Urinary bladder (tissue), 3 donors: ENCODE measurements at regions not wholly inside any gene's neighbourhood (a gene's known extent, or its start where the extent isn't known, plus 50 kb on each side); places are given as distances from the start of the nearest gene placed in this dataset.

Experiments
- DNase-seq: peaks from one replicate; pipeline ENCODE4 v3.0.0-alpha.2; 2015; ENCODE audit errors: extremely low spot score
- H3K27ac ChIP-seq: one replicate; pipeline ENCODE4 v1.5.1; 2013; ENCODE audit warnings: low read depth, mild to moderate bottlenecking, moderate library complexity
- H3K36me3 ChIP-seq: one replicate; pipeline ENCODE4 v1.6.1; 2013; ENCODE audit warnings: mild to moderate bottlenecking, moderate library complexity; ENCODE audit not compliant: insufficient read depth
- H3K4me1 ChIP-seq: one replicate; pipeline ENCODE4 v1.6.1; 2013; ENCODE audit warnings: mild to moderate bottlenecking, moderate library complexity; ENCODE audit not compliant: insufficient read depth
- H3K4me3 ChIP-seq: one replicate; pipeline ENCODE4 v1.5.1; 2013; ENCODE audit warnings: low read depth, low read length
- WGBS: extraction: QIAGEN DNeasy Blood & Tissue Kit; methylation state at CpG from one replicate; pipeline ENCODE4 v1.1.7; 2013; 5-methylcytosine and 5-hydroxymethylcytosine counted together
- donor health status: healthy with polysubstance abuse.
- donor health status: healthy.

- H3K4me1 ChIP-seq = no peaks in the 10 kb centered on the region
- no peak overlapping the region for H3K4me3 ChIP-seq
- WGBS = 89% methylated on average over 3 of the region's 3 CpGs
- no peak for DNase-seq
- no peaks in the 10 kb centered on the region for H3K36me3 ChIP-seq
- H3K27ac ChIP-seq = no peak overlapping the region
These were observed 135.7 kb upstream of the SLCO3A1 start for GRCh38 chr15:91717811-91718210.

GRCh38 chr15:91723959-91724358 is 129.5 kb upstream of the SLCO3A1 start:
- H3K36me3 ChIP-seq = no peaks in the 10 kb centered on the region
- WGBS = 88% methylated on average over 6 of the region's 6 CpGs
- no peak for DNase-seq
- H3K27ac ChIP-seq = no peak overlapping the region
- H3K4me1 ChIP-seq = no peaks in the 10 kb centered on the region
- H3K4me3 ChIP-seq = no peak overlapping the region

GRCh38 chr15:91733661-91734060 is 119.8 kb upstream of the SLCO3A1 start:
- Histone ChIP-seq H3K4me1 (no peaks in the 10 kb centered on the region), H3K4me3 (no peak overlapping the region), H3K36me3 (no peaks in the 10 kb centered on the region), H3K27ac (no peak overlapping the region)
- no peak for DNase-seq
- 93% methylated on average over 6 of the region's 6 CpGs for WGBS

GRCh38 chr15:91737151-91737818 is 116.2 kb upstream of the SLCO3A1 start:
- Histone ChIP-seq H3K36me3 (no peaks in the 10 kb centered on the region), H3K4me1 (no peaks in the 10 kb centered on the region), H3K4me3 (no peak overlapping the region), H3K27ac (no peak overlapping the region)
- no peak for DNase-seq
- WGBS = 53% methylated on average over 13 of the region's 13 CpGs

GRCh38 chr15:91741986-91742385 is 111.5 kb upstream of the SLCO3A1 start:
- H3K36me3 ChIP-seq = no peaks in the 10 kb centered on the region
- DNase-seq = no peak
- H3K27ac ChIP-seq = no peak overlapping the region
- H3K4me1 ChIP-seq = no peaks in the 10 kb centered on the region
- H3K4me3 ChIP-seq = no peak overlapping the region
- WGBS = 75% methylated on average over 7 of the region's 7 CpGs

GRCh38 chr15:91751611-91752010 is 101.9 kb upstream of the SLCO3A1 start:
- 75% methylated on average over 2 of the region's 2 CpGs for WGBS

GRCh38 chr15:91752081-91752785 is 101.3 kb upstream of the SLCO3A1 start:
- no peak for DNase-seq
- Histone ChIP-seq H3K36me3 (no peaks in the 10 kb centered on the region), H3K4me1 (no peaks in the 10 kb centered on the region), H3K4me3 (no peak overlapping the region), H3K27ac (no peak overlapping the region)
- 59% methylated on average over 8 of the region's 8 CpGs for WGBS

More at GRCh38 chr15:91751611-91752010, 101.9 kb upstream of the SLCO3A1 start:
- Histone ChIP-seq H3K36me3 (no peaks in the 10 kb centered on the region), H3K27ac (no peak overlapping the region), H3K4me1 (no peaks in the 10 kb centered on the region), H3K4me3 (no peak overlapping the region)
- DNase-seq = no peak

GRCh38 chr15:91759560-91759959 is 93.9 kb upstream of the SLCO3A1 start:
- 81% methylated on average over 2 of the region's 2 CpGs for WGBS
- no peak overlapping the region for H3K4me3 ChIP-seq
- no peak for DNase-seq
- H3K27ac ChIP-seq = no peak overlapping the region
- no peaks in the 10 kb centered on the region for H3K36me3 ChIP-seq
- H3K4me1 ChIP-seq = no peaks in the 10 kb centered on the region

- no peak for DNase-seq
- Histone ChIP-seq H3K36me3 (no peaks in the 10 kb centered on the region), H3K4me3 (no peak overlapping the region), H3K4me1 (no peaks in the 10 kb centered on the region), H3K27ac (no peak overlapping the region)
- 93% methylated on average over 3 of the region's 3 CpGs for WGBS
These were observed 87.8 kb upstream of the SLCO3A1 start for GRCh38 chr15:91765660-91766059.

GRCh38 chr15:91769476-91769875 is 84.0 kb upstream of the SLCO3A1 start:
- DNase-seq = no peak
- Histone ChIP-seq H3K27ac (no peak overlapping the region), H3K4me3 (no peak overlapping the region), H3K4me1 (no peaks in the 10 kb centered on the region), H3K36me3 (no peaks in the 10 kb centered on the region)
- 44% methylated on average over 3 of the region's 3 CpGs for WGBS

- no peak overlapping the region for H3K4me3 ChIP-seq
- no peaks in the 10 kb centered on the region for H3K4me1 ChIP-seq
- no peak for DNase-seq
- no peaks in the 10 kb centered on the region for H3K36me3 ChIP-seq
- 38% methylated on average over 8 of the region's 8 CpGs for WGBS
- H3K27ac ChIP-seq = no peak overlapping the region
These were observed 83.6 kb upstream of the SLCO3A1 start for GRCh38 chr15:91769894-91770293.

- H3K4me3 ChIP-seq = no peak overlapping the region
- WGBS = 45% methylated on average over 4 of the region's 4 CpGs
- no peak for DNase-seq
- H3K4me1 ChIP-seq = no peaks in the 10 kb centered on the region
- H3K36me3 ChIP-seq = no peaks in the 10 kb centered on the region
- H3K27ac ChIP-seq = no peak overlapping the region
These were observed 77.4 kb upstream of the SLCO3A1 start for GRCh38 chr15:91776104-91776503.

GRCh38 chr15:91779960-91780359 is 73.5 kb upstream of the SLCO3A1 start:
- 85% methylated on average over 5 of the region's 5 CpGs for WGBS
- DNase-seq = no peak

GRCh38 chr15:91780387-91780786 is 73.1 kb upstream of the SLCO3A1 start:
- Histone ChIP-seq H3K27ac (no peak overlapping the region), H3K4me1 (no peaks in the 10 kb centered on the region), H3K36me3 (no peaks in the 10 kb centered on the region), H3K4me3 (no peak overlapping the region)
- DNase-seq = no peak
- WGBS = 65% methylated on average over 3 of the region's 3 CpGs

More at GRCh38 chr15:91779960-91780359, 73.5 kb upstream of the SLCO3A1 start:
- H3K4me1 ChIP-seq = no peaks in the 10 kb centered on the region
- no peak overlapping the region for H3K4me3 ChIP-seq
- no peaks in the 10 kb centered on the region for H3K36me3 ChIP-seq
- no peak overlapping the region for H3K27ac ChIP-seq
